Heart left ventricle (tissue), 16 donors: ENCODE measurements at regions not wholly inside any gene's neighbourhood (a gene's known extent, or its start where the extent isn't known, plus 50 kb on each side); places are given as distances from the start of the nearest gene placed in this dataset.

Source experiments
- ATAC-seq, 4 donors: fragments of 200-7000 bp; cut with Tn5 transposase; one replicate each; pipeline ENCODE4 v1.9.1; 2020 to 2022; ENCODE audit warnings: moderate library complexity in 4 of 4, mild to moderate bottlenecking in 3 of 4, moderate number of reproducible peaks in 1 of 4
- DNase-seq, 5 donors: peaks; one replicate each; pipeline ENCODE4 v3.0.0-alpha.2; 2020
- H3K27ac ChIP-seq, 12 donors: fragments of 200-600 bp; sonication (generic) in 4 of 12; one replicate each; pipeline versions ENCODE4 v1.5.0 to v1.8.0; 2016 to 2022; ENCODE audit warnings: mild to moderate bottlenecking in 2 of 12
- H3K27me3 ChIP-seq, 9 donors: fragments of 200-600 bp; sonication (generic) in 2 of 9; one replicate each; pipeline versions ENCODE4 v1.5.1 to v1.8.0; 2016 to 2022; ENCODE audit warnings: mild to moderate bottlenecking in 3 of 9
- H3K36me3 ChIP-seq, 9 donors: fragments of 200-600 bp; sonication (generic) in 2 of 9; one replicate each; pipeline versions ENCODE4 v1.5.0 to v1.8.0; 2018 to 2022; ENCODE audit warnings: mild to moderate bottlenecking in 2 of 9
- H3K4me1 ChIP-seq, 12 donors: fragments of 200-600 bp; sonication (generic) in 4 of 12; one replicate each; pipeline versions ENCODE4 v1.5.0 to v1.8.0; 2016 to 2022; ENCODE audit warnings: mild to moderate bottlenecking in 3 of 12
- H3K4me3 ChIP-seq, 12 donors: fragments of 200-600 bp; sonication (generic) in 4 of 12; one replicate each; pipeline versions ENCODE4 v1.5.0 to v1.8.0; 2017 to 2022; ENCODE audit warnings: mild to moderate bottlenecking in 9 of 12, moderate library complexity in 4 of 12
- H3K9me3 ChIP-seq, 12 donors: fragments of 200-600 bp; sonication (generic) in 4 of 12; one replicate each; pipeline versions ENCODE4 v1.5.0 to v1.8.0; 2016 to 2022; ENCODE audit warnings: mild to moderate bottlenecking in 1 of 12
- POLR2A ChIP-seq, 2 donors: fragments of 450-650 bp; IDR thresholded peaks; one replicate each; pipeline ENCODE4 v1.6.1; 2017; ENCODE audit warnings: antibody characterized with exemption in 2 of 2, mild to moderate bottlenecking in 2 of 2, moderate library complexity in 2 of 2
- WGBS, 4 donors: extraction: QIAGEN DNeasy Blood & Tissue Kit in 2 of 4; methylation state at CpG; one replicate each; pipeline versions ENCODE4 v1.1.5 to v1.1.7; 2013 to 2018; 5-methylcytosine and 5-hydroxymethylcytosine counted together
- intact Hi-C, 10 donors: fragments of 100-400 bp; cut with DNase I; formaldehyde crosslinking; loops; one replicate each; pipeline versions ENCODE4 v1.11.1 to v1.14.2; 2022
- TF ChIP-seq, protein P1 (sequence below), 12 donors: fragments of 200-600 bp; sonication (generic) in 4 of 12; IDR thresholded peaks; one replicate each; pipeline versions ENCODE4 v1.5.0 to v1.8.0; 2018 to 2022; ENCODE audit warnings: antibody characterized with exemption in 12 of 12, mild to moderate bottlenecking in 5 of 12
- donor health status: ischemic (EF 13 %, LVEDD 7.1; RV severe dilation, severe dysfunction).
- donor health status: healthy with polysubstance abuse.
- donor health status: DM: no; HTN: yes; CAD: no.
- donor health status: DM: no; HTN: no; CAD: no.
- donor health status: ischemic (EF 25% LVEDD 6.9; RV normal size, moderate dysfunction).
- donor health status: ischemic (EF 25% LVEDD 5.7; RV mildly dilated, moderate dysfunction).
- donor health status: healthy.
- donor health status: DM: yes; HTN: yes; CAD: no.
- donor health status: ischemic (EF 35%, LVEDD 5.7; RV mildly dilated, moderate dysfunction).
- donor health status: nonischemic (EF 11% LVEDD 7.7; RV severe dilation, severe dysfunction).
- donor health status: DM: yes; HTN: yes; CAD: no.
- donor health status: PGD.
- donor health status: ischemic (EF 29% LVEDD 5.4; RV normal size, mild dysfunction).
- donor health status: nonischemic (EF 23%, LVEDD 6.1; RV moderate dilation, normal function).

DNA sequence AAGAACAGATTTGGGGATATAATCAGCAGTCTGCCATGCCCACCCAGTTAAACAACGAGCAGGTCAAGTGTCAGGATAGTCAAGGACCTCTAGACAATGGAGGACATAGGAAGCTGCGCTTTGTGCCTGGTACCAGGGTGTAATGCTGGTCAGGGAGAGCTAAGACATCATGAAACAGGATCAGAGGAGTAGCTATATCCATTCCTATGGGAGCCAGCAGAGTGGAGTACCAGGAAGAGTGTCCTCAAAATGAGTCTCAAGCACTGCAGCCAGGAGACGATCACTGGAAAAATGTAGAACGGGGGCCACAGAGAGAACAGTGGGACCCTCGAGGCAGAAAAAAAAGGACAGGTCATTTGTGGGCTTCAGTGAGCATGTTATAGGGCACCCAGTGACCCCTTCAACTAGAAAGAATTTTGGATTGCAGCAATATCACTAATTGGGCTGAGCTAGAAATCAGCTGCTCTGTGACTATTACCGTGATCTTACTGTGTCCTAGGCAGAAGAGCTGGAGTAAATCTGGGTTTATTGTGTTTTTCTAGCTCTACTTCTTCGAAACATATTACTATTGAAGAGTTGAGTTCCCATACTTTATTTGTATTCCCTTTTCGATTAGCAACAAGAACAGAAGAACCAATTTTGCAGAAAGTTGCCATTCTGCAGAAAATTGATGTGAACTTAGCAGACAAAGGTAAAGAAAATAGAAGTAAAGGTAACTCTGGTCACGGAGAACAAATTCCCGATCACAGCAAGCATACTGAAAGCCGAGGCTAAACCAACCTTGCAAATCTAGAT lies 319.6 kb downstream of the AHR start:
- DNase-seq, result no peak
- H3K27ac ChIP-seq, result no peak overlapping the region
- WGBS, 4 donors, result 85 to 90% (median 87%) methylated on average over 11 of the region's 11 CpGs
- H3K36me3 ChIP-seq, result no peaks in the 10 kb centered on the region
- no peak overlapping the region for H3K4me3 ChIP-seq
- intact Hi-C loops, result no loop called here
- ATAC-seq, result no peak
- H3K9me3 ChIP-seq, result peaks cover 0 to 3% (median 0%) of the 10 kb centered on the region in 12 donors
- TF ChIP-seq POLR2A (IDR thresholded peaks at IDR 0.05), result no peak
- TF ChIP-seq, protein P1, sequence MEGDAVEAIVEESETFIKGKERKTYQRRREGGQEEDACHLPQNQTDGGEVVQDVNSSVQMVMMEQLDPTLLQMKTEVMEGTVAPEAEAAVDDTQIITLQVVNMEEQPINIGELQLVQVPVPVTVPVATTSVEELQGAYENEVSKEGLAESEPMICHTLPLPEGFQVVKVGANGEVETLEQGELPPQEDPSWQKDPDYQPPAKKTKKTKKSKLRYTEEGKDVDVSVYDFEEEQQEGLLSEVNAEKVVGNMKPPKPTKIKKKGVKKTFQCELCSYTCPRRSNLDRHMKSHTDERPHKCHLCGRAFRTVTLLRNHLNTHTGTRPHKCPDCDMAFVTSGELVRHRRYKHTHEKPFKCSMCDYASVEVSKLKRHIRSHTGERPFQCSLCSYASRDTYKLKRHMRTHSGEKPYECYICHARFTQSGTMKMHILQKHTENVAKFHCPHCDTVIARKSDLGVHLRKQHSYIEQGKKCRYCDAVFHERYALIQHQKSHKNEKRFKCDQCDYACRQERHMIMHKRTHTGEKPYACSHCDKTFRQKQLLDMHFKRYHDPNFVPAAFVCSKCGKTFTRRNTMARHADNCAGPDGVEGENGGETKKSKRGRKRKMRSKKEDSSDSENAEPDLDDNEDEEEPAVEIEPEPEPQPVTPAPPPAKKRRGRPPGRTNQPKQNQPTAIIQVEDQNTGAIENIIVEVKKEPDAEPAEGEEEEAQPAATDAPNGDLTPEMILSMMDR (IDR thresholded peaks at IDR 0.05), result no peak
- no peaks in the 10 kb centered on the region for H3K4me1 ChIP-seq
- no peaks in the 10 kb centered on the region for H3K27me3 ChIP-seq

DNA sequence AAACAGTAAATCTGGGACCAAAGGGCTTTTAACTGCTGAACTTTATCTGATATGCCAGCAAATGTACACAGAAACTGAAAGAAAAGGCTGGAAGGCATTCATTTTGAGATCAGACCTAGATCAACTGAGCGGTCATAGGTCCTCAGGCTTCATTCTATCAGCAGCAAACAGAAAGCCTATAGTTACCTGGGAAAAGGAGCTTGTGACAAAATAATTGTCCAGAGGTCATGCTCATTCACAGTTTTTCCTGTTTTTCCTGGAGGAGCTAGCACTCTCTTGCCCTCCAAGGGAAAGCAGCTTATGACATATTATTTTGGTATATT lies 320.2 kb downstream of the AHR start:
- ATAC-seq, result no peak
- 68 to 100% (median 97%) methylated on average over 1 of the region's 1 CpG for WGBS, 4 donors
- no peaks in the 10 kb centered on the region for H3K9me3 ChIP-seq
- no peaks in the 10 kb centered on the region for H3K27me3 ChIP-seq
- no peak overlapping the region for H3K27ac ChIP-seq
- intact Hi-C loops, result no loop called here
- H3K4me1 ChIP-seq, result no peaks in the 10 kb centered on the region
- no peak overlapping the region for H3K4me3 ChIP-seq
- no peak for DNase-seq
- H3K36me3 ChIP-seq, result no peaks in the 10 kb centered on the region
- no peak for TF ChIP-seq POLR2A (IDR thresholded peaks at IDR 0.05)
- TF ChIP-seq, protein P1 (IDR thresholded peaks at IDR 0.05), result no peak

DNA sequence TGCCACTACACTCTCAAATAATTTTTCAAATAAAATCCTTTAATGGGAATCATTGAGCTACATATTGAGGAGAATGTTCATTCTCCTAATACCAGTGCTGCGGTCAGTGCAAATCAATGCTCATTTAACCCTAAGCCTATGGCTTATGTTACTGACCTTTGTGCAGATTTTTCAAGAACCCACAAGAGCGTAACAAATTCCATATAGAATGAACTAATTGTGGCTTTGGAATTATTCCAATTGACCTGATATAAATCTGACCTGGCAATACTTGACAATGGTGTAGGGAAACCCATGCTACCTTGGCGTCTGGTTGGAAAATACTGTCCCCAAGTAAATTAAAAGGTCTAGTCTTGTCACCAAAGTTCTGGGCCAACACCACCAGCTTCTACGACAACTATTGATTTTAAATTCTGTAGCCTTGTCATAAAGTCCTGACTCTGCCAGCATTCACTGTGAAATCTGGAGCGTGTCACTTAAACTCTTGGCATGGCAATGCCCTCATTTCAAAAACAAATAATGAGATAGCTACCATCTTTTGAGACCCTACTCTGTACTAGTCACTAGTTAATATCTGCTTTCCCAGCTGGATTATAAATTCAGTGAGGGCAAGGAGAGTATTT lies 320.9 kb downstream of the AHR start:
- no peaks in the 10 kb centered on the region for H3K9me3 ChIP-seq
- WGBS, 4 donors, result 94 to 97% (median 95%) methylated on average over 5 of the region's 5 CpGs
- ATAC-seq (no peak), DNase-seq (no peak)
- H3K4me1 ChIP-seq, result peaks cover 0 to 4% (median 0%) of the 10 kb centered on the region in 12 donors
- no peak overlapping the region for H3K27ac ChIP-seq
- intact Hi-C loops, result no loop called here
- H3K4me3 ChIP-seq, result no peak overlapping the region
- no peaks in the 10 kb centered on the region for H3K27me3 ChIP-seq
- no peaks in the 10 kb centered on the region for H3K36me3 ChIP-seq
- TF ChIP-seq, protein P1 (IDR thresholded peaks at IDR 0.05), result no peak
- TF ChIP-seq POLR2A (IDR thresholded peaks at IDR 0.05), result no peak

DNA sequence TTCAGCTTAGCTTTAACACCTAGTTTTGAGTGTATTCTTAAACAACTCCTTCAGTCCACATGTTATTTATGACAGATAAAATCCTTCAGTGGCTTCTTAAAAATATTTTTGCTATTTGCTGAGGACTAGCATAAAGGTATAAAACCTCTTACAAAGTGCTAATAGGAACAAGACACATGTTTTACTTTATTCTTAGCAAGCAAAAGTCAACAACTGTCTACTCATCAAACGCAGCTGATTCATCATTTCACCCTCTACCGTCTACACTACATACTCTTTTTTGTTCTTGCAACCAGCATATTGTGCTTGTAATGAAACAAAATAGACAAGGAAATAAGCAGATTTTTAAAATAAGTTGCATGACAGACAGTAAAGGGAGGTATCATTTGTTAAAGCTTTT lies 319.7 kb downstream of the SNX13 start:
- Histone ChIP-seq H3K4me3 (no peak overlapping the region), H3K4me1 (peaks cover 0 to 7% (median 0%) of the 10 kb centered on the region in 12 donors), H3K9me3 (no peaks in the 10 kb centered on the region), H3K27me3 (no peaks in the 10 kb centered on the region), H3K27ac (no peak overlapping the region), H3K36me3 (no peaks in the 10 kb centered on the region)
- TF ChIP-seq, protein P1 (IDR thresholded peaks at IDR 0.05), result no peak
- no peak for TF ChIP-seq POLR2A (IDR thresholded peaks at IDR 0.05)
- WGBS, 4 donors, result 68 to 92% (median 82%) methylated on average over 2 of the region's 2 CpGs
- ATAC-seq (no peak), DNase-seq (no peak)
- intact Hi-C loops, result no loop called here
